B cell (primary cell): ENCODE measurements at regions not wholly inside any gene's neighbourhood (a gene's known extent, or its start where the extent isn't known, plus 50 kb on each side); places are given as distances from the start of the nearest gene placed in this dataset.

Experiments
- EZH2 ChIP-seq: IDR thresholded peaks from 2 replicates; pipeline ENCODE4 v1.6.1; 2012; ENCODE audit warnings: borderline replicate concordance, low read depth, mild to moderate bottlenecking, moderate library complexity, low read length; ENCODE audit not compliant: insufficient read depth, poor library complexity, severe bottlenecking
- TF ChIP-seq, protein P1 (sequence below): fragments of 200-600 bp; IDR thresholded peaks from one replicate; pipeline ENCODE4 v1.8.0; 2022; ENCODE audit warnings: antibody characterized with exemption, mild to moderate bottlenecking

DNA sequence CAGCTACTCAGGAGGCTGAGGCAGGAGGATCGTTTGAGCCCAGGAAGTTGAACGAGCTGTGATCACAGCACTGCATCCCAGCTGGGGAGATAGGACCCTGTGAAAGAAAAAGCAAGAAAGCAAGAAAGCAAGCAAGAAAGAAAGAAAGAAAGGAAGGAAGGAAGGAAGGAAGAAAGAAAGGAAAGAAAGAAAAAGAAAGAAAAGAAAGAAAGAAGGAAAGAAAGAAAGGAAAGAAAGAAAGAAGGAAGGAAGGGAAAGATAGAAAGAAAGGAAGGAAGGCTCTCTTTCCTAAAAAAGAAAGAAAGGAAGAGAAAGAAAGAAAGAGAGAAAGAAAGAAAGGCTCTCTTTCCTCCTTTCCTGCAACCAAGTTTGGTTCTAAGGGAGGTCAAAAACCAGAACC lies 380.3 kb downstream of the PCNX1 start:
- TF ChIP-seq, protein P1, sequence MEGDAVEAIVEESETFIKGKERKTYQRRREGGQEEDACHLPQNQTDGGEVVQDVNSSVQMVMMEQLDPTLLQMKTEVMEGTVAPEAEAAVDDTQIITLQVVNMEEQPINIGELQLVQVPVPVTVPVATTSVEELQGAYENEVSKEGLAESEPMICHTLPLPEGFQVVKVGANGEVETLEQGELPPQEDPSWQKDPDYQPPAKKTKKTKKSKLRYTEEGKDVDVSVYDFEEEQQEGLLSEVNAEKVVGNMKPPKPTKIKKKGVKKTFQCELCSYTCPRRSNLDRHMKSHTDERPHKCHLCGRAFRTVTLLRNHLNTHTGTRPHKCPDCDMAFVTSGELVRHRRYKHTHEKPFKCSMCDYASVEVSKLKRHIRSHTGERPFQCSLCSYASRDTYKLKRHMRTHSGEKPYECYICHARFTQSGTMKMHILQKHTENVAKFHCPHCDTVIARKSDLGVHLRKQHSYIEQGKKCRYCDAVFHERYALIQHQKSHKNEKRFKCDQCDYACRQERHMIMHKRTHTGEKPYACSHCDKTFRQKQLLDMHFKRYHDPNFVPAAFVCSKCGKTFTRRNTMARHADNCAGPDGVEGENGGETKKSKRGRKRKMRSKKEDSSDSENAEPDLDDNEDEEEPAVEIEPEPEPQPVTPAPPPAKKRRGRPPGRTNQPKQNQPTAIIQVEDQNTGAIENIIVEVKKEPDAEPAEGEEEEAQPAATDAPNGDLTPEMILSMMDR = no peak
- no peak for TF ChIP-seq EZH2
